ENCODE measurements at regions not wholly inside any gene's neighbourhood (a gene's known extent, or its start where the extent isn't known, plus 50 kb on each side); places are given as distances from the start of the nearest gene placed in this dataset.

DNA sequence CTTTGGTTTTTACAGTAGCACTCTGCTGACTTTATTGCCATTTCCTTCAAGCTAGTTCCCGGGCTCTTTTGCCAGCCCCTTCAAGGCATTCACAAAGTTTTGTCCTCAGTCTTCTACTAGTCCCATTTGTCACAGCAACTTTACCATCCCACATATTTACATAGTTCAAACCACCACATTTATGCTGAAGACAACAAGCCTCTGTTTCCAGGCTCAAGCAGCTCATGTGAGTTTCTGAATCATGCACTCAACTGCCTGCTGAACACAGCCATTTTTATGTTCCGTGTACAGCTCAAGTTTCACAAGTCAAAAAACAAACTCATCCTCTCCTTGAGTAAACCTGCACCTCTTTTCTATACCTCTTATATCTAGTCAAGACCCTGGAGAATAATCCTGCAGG is 977.0 kb upstream of the SLC10A2 start:
- TF ChIP-seq POLR2A (IDR thresholded peaks at IDR 0.05) (no peak), CTCF (IDR thresholded peaks at IDR 0.05) (no peak)

All from lower leg skin (tissue), 3 donors.